ENCODE measurements at regions not wholly inside any gene's neighbourhood (a gene's known extent, or its start where the extent isn't known, plus 50 kb on each side); places are given as distances from the start of the nearest gene placed in this dataset.

DNA sequence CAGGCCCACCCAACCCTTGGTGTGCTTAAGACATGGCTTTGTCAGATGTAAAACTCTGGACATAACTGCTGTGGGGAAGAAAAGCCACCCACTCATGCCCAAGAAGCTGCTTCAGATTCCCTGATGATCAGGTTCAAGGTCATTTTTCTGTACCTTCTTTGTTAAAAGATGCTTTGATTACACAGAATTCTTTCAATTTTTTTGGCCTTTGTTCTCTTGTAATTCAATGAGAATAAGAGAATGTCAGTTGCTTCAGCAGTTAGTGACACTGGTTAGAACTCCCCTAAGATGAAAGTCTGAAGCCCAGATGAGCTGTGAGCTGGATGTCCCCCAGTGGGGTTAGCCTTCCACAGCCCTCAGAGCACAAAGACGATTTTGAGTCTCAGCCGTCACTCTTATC, 152.7 kb downstream of the CHRM3 start:
- DNase-seq (ENCODE audit: low read depth) = no peak

DNA sequence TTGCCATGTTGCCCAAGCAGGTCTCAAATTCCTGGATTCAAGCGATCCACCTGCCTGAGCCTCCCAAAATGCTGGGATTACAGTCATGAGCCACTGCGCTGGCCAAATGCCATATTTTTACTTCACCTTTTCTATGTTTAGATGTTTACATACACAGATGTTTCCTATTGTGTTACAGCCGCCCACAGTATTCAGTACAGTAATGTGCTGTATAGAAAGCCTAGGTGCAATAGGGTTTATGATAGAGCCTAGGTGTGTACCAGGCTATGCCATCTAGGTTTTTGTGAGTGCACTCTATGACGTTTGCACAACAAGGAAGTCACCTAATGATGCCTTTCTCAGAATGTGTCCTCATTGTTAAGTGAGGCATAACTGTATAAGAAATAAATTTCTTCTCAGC, 153.4 kb downstream of the CHRM3 start:
- DNase-seq (ENCODE audit: low read depth) = no peak

GRCh38 chr1:239543873-239544272, 157.5 kb downstream of the CHRM3 start:
- no peak for DNase-seq (ENCODE audit: low read depth)

- DNase-seq (ENCODE audit: low read depth) = no peak
These were observed 159.1 kb downstream of the CHRM3 start for GRCh38 chr1:239545466-239545865.

GRCh38 chr1:239547987-239548386, 161.6 kb downstream of the CHRM3 start:
- no peak for DNase-seq (ENCODE audit: low read depth)

- DNase-seq (ENCODE audit: low read depth) = no peak
These were observed 163.8 kb downstream of the CHRM3 start for GRCh38 chr1:239550178-239550577.

- DNase-seq (ENCODE audit: low read depth) = no peak
These were observed 169.0 kb downstream of the CHRM3 start for GRCh38 chr1:239555350-239555749.

DNA sequence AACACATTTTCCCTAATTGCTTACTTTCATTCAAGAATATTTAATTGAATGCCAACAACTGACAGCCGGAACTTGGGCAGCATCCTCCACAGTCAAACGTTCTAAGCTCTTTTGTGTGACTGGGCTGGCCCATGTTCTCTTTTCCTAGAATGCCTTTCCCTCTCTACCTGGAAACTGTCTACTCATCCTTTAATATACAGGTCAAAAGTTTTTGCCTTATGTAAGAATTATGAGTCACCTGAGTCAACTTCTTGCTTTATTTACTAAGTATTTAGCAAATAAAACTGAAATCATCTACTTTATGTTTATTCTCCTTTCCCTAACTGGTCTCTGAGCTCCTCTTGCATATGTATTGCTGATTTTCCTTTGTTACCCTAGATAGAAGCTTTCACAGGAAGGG, 172.2 kb downstream of the CHRM3 start:
- DNase-seq (ENCODE audit: low read depth) = no peak

- DNase-seq (ENCODE audit: low read depth) = no peak
These were observed 172.6 kb downstream of the CHRM3 start for GRCh38 chr1:239558991-239559390.

DNA sequence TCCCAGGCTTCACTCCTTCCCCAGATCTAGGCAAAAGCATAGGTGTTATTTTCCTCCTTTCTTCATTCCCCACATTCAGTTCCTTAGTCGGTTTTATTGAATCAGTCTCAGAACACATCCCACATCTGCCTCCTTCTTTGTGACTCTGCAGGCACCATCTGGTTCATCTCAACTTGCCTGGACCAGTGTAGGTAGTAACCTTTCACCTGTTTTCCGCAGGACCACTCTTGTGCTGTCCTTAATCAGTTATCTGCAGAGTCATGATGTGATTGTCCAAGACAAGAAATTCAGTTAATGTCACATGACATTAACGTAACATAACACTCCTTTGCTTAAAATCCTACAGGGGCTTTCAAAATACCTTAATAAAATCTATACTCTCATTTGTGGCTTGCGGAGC, 174.6 kb downstream of the CHRM3 start:
- DNase-seq (ENCODE audit: low read depth) = no peak

DNA sequence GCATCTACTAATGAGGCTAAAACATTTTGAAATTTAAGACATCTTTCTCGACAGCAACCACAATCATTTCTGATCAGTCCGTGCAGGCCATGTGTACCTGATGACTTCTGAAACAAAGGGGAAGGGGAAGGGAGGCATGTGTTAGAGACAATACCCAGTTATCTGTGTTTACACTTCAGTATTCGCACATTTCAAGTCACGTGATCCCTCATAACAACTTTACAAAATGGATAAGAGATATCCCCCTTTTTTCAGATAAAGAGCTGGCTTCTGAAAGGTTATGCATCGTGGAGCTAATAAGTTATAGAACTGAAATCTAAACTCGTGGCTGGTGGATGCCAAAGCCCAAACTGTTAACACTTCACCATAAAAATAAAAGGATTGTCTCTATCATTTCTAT, 175.7 kb downstream of the CHRM3 start:
- no peak for DNase-seq (ENCODE audit: low read depth)

DNA sequence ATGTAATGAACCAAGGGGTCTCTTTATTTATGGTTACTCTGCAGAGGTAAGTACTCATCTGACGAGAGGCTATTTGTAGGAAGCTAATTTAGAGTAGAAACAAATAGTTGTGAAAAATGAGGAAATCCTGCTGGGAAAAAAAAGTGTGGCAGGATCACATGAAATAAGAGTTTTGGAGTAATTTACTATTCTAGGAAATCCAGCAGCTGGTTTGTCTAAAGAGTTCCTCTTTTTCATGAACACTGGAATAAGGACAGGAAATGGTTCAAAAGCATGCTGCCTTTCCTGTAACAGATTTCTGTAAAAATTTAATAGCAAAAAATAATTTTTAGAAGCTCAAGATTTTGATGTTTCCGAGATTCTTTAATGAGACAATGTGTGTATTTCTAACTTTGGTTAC, 177.3 kb downstream of the CHRM3 start:
- no peak for DNase-seq (ENCODE audit: low read depth)

- DNase-seq (ENCODE audit: low read depth) = no peak
These were observed 179.7 kb downstream of the CHRM3 start for GRCh38 chr1:239566074-239566473.

GRCh38 chr1:239570878-239571277, 184.5 kb downstream of the CHRM3 start:
- DNase-seq (ENCODE audit: low read depth) = no peak

DNA sequence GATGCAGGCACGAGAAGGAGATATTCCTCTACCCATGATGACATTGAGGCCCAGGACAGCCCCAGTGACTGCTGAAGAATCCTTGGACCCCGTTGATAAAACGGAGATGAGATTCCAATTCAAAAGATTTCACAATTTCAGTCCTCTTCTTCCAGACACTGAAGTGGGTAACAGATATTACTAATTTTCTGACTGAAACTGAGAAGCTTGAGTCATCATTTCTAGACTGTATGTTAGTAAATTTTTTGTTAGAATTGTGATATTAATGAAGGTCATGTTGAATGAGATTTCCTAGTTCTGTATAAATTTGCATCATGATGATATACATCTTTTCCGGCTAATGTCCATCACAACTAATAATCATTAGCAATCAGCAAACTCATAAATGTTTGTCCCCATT, 185.8 kb downstream of the CHRM3 start:
- DNase-seq (ENCODE audit: low read depth) = no peak

DNA sequence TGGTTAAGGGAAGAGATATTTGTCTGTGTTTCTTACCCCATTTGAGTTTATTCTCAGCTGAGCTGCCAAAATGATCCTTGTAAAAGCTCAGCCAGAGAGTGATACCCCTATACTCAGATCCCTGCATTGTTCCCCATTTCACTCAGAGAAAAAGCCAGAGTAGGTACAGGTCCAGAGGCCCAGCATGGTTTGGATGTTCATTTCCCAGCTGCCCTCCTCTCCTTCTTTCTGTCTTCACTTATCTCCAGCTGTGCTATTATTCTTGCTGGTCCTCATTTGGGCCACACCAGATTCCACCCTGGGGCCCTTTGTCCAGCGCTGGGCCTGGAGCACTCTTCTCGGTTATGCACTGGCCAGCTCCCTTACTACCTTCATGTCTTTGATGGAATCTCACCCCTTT, 187.7 kb downstream of the CHRM3 start:
- no peak for DNase-seq (ENCODE audit: low read depth)

- DNase-seq (ENCODE audit: low read depth) = no peak
These were observed 188.7 kb downstream of the CHRM3 start for GRCh38 chr1:239575113-239575512.

DNA sequence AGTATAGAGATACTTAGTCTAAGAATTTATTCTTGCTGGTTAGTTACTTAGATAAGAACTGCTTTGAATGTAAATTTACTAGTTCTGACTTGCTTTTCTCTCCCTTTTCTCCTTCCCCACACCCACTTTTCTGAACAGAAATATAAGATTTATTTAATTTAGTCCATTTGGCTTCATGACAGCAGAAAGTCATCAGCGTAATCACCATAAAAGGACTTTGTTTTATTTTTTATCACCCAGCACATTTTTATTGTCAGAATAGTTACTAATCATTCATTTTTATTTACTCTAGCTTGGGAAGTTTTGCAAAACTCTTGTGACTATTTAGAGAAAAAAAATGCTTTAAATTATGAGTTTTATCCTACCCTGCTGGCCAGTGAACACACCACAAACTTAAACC, 197.2 kb downstream of the CHRM3 start:
- DNase-seq (ENCODE audit: low read depth) = no peak

DNA sequence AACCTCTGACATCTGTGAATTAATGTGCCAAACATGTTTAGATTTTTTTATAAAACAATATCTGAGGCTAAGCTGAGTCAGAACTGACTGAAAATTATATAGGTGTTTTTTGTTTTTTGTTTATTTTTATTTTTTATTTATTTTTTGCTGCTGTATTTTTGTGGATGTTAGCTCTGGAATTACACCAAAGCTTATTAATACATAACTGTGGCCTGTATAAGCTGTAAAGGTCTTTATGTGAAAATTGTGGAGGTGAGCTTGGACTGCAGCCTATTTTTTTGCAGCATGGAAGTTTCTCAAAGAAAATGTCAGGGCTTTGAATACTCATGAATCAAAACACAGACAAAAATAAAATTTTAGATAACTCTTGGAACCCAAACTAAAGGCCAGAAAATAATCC, 199.8 kb downstream of the CHRM3 start:
- no peak for DNase-seq (ENCODE audit: low read depth)

GRCh38 chr1:239587066-239587465, 200.7 kb downstream of the CHRM3 start:
- DNase-seq (ENCODE audit: low read depth) = peak; percentile 6

- DNase-seq (ENCODE audit: low read depth) = no peak
These were observed 201.4 kb downstream of the CHRM3 start for GRCh38 chr1:239587574-239588369.

DNA sequence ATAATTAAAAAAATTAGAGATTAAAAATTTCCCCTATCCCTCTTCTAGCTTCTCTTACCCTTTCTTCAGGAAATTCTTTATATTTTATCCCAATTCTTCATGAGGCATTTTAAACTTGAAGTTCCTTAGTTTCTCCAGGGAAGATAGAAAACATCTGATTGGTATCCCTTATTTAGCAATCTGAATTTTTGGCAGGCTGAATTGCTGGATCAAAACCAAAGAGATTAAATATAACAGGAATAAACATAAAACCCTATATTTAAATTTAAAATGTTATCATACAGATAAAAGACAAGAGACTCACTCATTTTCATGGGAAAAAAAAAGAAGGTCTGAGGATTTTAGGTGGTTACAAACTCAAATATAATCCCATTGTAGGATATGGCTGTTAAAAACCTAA, 204.2 kb downstream of the CHRM3 start:
- no peak for DNase-seq (ENCODE audit: low read depth)

DNA sequence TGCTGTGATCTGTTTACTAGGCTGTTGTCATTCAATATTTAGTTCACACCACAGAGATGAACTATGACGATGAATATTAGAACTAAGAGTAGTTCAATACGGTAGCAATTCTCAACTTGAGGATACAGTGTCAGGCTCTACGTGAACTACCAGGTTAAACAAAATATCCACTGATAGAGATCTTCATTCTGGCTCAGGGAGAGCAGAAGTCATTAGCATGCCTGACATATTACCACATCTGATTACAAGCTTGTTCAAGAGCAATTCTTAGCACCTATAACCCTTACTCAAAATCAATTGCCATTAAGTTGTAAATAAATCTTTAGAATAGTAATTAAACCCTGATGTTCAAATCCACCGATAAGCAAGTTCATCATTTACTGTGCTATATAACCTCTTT, 207.2 kb downstream of the CHRM3 start:
- no peak for DNase-seq (ENCODE audit: low read depth)

- DNase-seq (ENCODE audit: low read depth) = no peak
These were observed 214.2 kb downstream of the CHRM3 start for GRCh38 chr1:239600588-239600987.
